ENCODE measurements at regions not wholly inside any gene's neighbourhood (a gene's known extent, or its start where the extent isn't known, plus 50 kb on each side); places are given as distances from the start of the nearest gene placed in this dataset.

DNA sequence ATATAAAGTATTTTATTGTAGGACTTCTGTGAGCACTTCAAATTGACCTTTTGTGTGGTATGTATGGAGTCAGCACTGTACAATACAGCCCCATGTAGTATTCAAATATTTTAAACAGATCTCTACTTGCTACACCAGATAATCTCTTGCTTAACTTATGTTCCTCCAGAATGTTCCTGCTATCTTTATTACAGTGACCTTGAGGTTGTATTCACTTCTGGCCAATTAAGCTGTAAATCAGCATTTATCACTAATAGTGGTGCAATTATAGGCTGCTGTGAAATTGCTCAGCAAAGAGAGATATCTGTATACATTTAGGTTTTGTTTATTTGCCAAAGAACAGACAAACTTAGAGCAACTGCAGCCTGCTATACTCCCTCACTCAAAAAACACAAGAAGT is 1218.6 kb downstream of the PCDH17 start:
- H3K9me3 ChIP-seq, result peaks cover 0 to 12% (median 2%) of the 10 kb centered on the region in 4 donors
- DNase-seq (ENCODE audit: low spot score in 2 of 2), result no peak
- H3K4me1 ChIP-seq, result no peaks in the 10 kb centered on the region
- H3K27me3 ChIP-seq, result no peaks in the 10 kb centered on the region
- no peak overlapping the region for H3K27ac ChIP-seq
- no peaks in the 10 kb centered on the region for H3K36me3 ChIP-seq
- H3K4me3 ChIP-seq, result no peak overlapping the region
- no peak for TF ChIP-seq EP300 (IDR thresholded peaks at IDR 0.05)

DNA sequence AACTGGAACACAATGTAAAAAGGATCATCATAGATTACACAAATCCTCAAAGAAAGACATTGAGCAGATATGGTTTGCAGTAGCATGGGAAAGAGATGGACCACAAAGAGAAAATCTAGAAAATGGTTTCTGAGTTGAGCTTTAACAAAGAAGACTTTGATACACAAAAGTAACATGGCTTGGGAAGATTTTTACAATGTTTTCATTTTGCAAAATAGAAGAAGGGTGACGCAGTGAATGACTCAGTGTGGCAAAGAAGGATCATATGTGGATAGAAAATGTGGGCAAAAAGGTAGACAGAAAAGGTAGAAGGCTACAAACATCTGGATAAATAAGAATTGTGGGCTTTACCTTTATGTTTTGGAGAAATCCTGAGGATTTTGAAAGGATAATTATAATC is 1220.5 kb downstream of the PCDH17 start:
- Histone ChIP-seq H3K4me1 (no peaks in the 10 kb centered on the region), H3K27me3 (no peaks in the 10 kb centered on the region), H3K9me3 (no peaks in the 10 kb centered on the region), H3K36me3 (no peaks in the 10 kb centered on the region), H3K4me3 (no peak overlapping the region), H3K27ac (no peak overlapping the region)
- no peak for DNase-seq (ENCODE audit: low spot score in 2 of 2)
- no peak for TF ChIP-seq EP300 (IDR thresholded peaks at IDR 0.05)
- TF ChIP-seq, protein P1, sequence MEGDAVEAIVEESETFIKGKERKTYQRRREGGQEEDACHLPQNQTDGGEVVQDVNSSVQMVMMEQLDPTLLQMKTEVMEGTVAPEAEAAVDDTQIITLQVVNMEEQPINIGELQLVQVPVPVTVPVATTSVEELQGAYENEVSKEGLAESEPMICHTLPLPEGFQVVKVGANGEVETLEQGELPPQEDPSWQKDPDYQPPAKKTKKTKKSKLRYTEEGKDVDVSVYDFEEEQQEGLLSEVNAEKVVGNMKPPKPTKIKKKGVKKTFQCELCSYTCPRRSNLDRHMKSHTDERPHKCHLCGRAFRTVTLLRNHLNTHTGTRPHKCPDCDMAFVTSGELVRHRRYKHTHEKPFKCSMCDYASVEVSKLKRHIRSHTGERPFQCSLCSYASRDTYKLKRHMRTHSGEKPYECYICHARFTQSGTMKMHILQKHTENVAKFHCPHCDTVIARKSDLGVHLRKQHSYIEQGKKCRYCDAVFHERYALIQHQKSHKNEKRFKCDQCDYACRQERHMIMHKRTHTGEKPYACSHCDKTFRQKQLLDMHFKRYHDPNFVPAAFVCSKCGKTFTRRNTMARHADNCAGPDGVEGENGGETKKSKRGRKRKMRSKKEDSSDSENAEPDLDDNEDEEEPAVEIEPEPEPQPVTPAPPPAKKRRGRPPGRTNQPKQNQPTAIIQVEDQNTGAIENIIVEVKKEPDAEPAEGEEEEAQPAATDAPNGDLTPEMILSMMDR (IDR thresholded peaks at IDR 0.05), result no peak
- TF ChIP-seq POLR2A (IDR thresholded peaks at IDR 0.05), result no peak
- 0% methylated on average over 1 of the region's 1 CpG for WGBS, 2 donors

DNA sequence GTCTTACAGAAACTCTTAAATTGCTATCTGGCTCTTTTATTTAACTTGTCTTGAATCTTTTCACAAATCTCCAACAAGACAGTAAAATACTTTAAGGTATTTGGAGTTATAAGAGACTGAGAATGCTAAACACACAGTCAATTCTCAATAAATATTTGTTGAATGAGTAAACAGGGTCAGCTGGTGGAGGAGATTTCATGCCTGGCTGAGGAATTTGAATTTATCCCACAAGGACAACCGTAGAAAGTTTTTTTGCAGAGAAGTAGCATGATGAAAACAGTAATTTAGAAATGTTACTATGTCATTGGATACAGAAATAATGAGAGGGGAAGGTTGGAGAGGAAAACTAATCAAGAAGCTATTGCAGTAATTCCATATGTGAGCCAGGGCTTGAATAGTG is 1223.7 kb downstream of the PCDH17 start:
- TF ChIP-seq POLR2A (IDR thresholded peaks at IDR 0.05), result no peak
- TF ChIP-seq, protein P1 (IDR thresholded peaks at IDR 0.05), result no peak
- no peak for TF ChIP-seq EP300 (IDR thresholded peaks at IDR 0.05)
- DNase-seq (ENCODE audit: low spot score in 2 of 2), result no peak
- no peaks in the 10 kb centered on the region for H3K4me1 ChIP-seq
- H3K4me3 ChIP-seq, result no peak overlapping the region
- H3K9me3 ChIP-seq, result peaks cover 0 to 10% (median 0%) of the 10 kb centered on the region in 4 donors
- 17 to 20% methylated on average over 1 of the region's 1 CpG for WGBS, 2 donors
- no peak overlapping the region for H3K27ac ChIP-seq
- H3K27me3 ChIP-seq, result no peaks in the 10 kb centered on the region
- no peaks in the 10 kb centered on the region for H3K36me3 ChIP-seq

- Histone ChIP-seq H3K4me3 (no peak overlapping the region), H3K36me3 (no peaks in the 10 kb centered on the region), H3K9me3 (peaks cover 0 to 10% (median 0%) of the 10 kb centered on the region in 4 donors), H3K27ac (no peak overlapping the region), H3K27me3 (no peaks in the 10 kb centered on the region), H3K4me1 (no peaks in the 10 kb centered on the region)
- 94 to 98% methylated on average over 20 to 28 of the region's 37 CpGs for WGBS, 2 donors
- no peak for TF ChIP-seq POLR2A (IDR thresholded peaks at IDR 0.05)
- TF ChIP-seq EP300 (IDR thresholded peaks at IDR 0.05), result no peak
- TF ChIP-seq, protein P1 (IDR thresholded peaks at IDR 0.05), result no peak
- DNase-seq (ENCODE audit: low spot score in 2 of 2), result no peak
Observed at GRCh38 chr13:58858870-58859371, 1227.4 kb downstream of the PCDH17 start.

DNA sequence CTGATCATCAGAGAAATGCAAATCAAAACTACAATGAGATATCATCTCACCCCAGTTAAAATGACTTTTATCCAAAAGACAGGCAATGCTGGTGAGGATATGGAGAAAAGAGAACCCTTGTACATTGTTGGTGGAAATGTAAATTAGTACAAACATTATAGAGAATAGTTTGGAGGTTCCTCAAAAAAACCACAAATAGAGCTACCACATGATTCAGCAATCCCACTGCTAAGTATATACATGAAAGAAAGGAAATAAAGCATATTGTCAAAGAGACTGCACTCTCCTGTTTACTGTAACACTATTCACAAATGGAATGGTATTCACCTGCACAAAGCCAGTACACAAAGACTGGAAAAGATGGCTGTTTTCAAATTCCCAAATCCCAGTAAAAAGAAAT is 1233.7 kb downstream of the PCDH17 start:
- no peaks in the 10 kb centered on the region for H3K4me1 ChIP-seq
- H3K36me3 ChIP-seq, result no peaks in the 10 kb centered on the region
- no peak for DNase-seq (ENCODE audit: low spot score in 2 of 2)
- no peaks in the 10 kb centered on the region for H3K9me3 ChIP-seq
- no peak overlapping the region for H3K4me3 ChIP-seq
- H3K27ac ChIP-seq, result no peak overlapping the region
- no peaks in the 10 kb centered on the region for H3K27me3 ChIP-seq
- TF ChIP-seq POLR2A (IDR thresholded peaks at IDR 0.05) (no peak), EP300 (IDR thresholded peaks at IDR 0.05) (no peak)
- TF ChIP-seq, protein P1 (IDR thresholded peaks at IDR 0.05), result no peak

DNA sequence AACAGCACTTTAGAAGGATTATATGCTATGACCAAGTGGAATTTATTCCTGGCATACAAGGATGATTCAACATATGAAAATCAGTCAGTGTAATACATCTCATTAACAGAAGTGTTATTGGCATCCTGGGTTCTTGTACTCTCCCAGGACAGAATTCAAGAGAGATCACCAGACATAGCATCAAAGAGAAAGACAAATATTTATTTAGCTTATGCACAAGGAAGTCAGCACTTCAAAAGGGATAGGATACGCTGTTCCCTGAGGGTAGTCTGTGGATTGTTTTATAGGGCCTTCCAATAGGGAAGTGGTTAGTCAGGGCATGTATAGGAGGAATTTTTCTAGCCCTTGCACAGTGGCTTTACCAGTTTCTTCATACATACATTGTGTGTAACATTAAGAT is 1238.0 kb downstream of the PCDH17 start:
- no peaks in the 10 kb centered on the region for H3K27me3 ChIP-seq
- no peak overlapping the region for H3K4me3 ChIP-seq
- H3K27ac ChIP-seq, result no peak overlapping the region
- 64 to 88% methylated on average over 1 of the region's 1 CpG for WGBS, 2 donors
- H3K36me3 ChIP-seq, result no peaks in the 10 kb centered on the region
- no peaks in the 10 kb centered on the region for H3K9me3 ChIP-seq
- TF ChIP-seq POLR2A (IDR thresholded peaks at IDR 0.05) (no peak), EP300 (IDR thresholded peaks at IDR 0.05) (no peak)
- TF ChIP-seq, protein P1 (IDR thresholded peaks at IDR 0.05), result no peak
- H3K4me1 ChIP-seq, result no peaks in the 10 kb centered on the region
- no peak for DNase-seq (ENCODE audit: low spot score in 2 of 2)

Data from tibial nerve (tissue), 4 donors.